Vagina (tissue), 2 donors: ENCODE measurements at regions not wholly inside any gene's neighbourhood (a gene's known extent, or its start where the extent isn't known, plus 50 kb on each side); places are given as distances from the start of the nearest gene placed in this dataset.

Experiments
- CTCF ChIP-seq, 3 experiments: fragments of 450-650 bp in 2 of 3; fragments of 200-600 bp in 1 of 3; sonication (generic) in 1 of 3; IDR thresholded peaks; one replicate each; pipeline ENCODE4 v1.5.1; 2017 to 2019; ENCODE audit warnings: antibody characterized with exemption in 3 of 3, mild to moderate bottlenecking in 2 of 3, moderate library complexity in 2 of 3
- POLR2A ChIP-seq, 2 donors: fragments of 450-650 bp; IDR thresholded peaks; one replicate each; pipeline ENCODE4 v1.6.1; 2017; ENCODE audit warnings: antibody characterized with exemption in 2 of 2, mild to moderate bottlenecking in 2 of 2, moderate library complexity in 2 of 2

DNA sequence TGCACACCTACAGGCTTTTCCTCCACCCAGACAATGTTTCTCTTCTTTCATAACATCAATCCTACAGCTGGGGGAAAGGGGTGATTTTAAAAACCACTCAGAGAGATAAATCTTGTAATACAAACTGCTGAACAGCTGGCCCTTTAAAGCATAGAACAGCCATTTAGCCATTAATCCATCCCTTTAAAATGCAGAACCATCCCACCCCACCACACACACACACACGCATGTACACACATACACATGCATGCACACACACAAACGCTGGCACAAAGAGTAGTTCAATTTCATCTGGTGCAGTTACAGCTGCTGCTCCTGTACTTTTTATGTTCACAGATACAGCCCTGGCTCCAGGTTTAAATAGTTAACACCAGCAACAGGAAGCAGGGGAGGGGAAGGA, 426.1 kb downstream of the MID1IP1 start:
- TF ChIP-seq POLR2A (IDR thresholded peaks at IDR 0.05) (no peak), CTCF (IDR thresholded peaks at IDR 0.05) (no peak)
